Psoas muscle (tissue), 7 donors: ENCODE measurements at regions not wholly inside any gene's neighbourhood (a gene's known extent, or its start where the extent isn't known, plus 50 kb on each side); places are given as distances from the start of the nearest gene placed in this dataset.

Experiments
- ATAC-seq, 4 donors: fragments of 200-7000 bp; cut with Tn5 transposase; one replicate each; pipeline ENCODE4 v1.9.1; 2020; ENCODE audit warnings: moderate library complexity in 3 of 4, mild to moderate bottlenecking in 2 of 4
- DNase-seq, 2 donors: peaks; one replicate each; pipeline ENCODE4 v3.0.0-alpha.2; 2020
- H3K27ac ChIP-seq: fragments of 200-600 bp; one replicate; pipeline ENCODE4 v1.8.0; 2022
- H3K27me3 ChIP-seq, 3 donors: fragments of 200-600 bp in 1 of 3; one replicate each; pipeline versions ENCODE4 v1.6.1 to v1.8.0; 2013 to 2022; ENCODE audit warnings: low read length in 2 of 3, mild to moderate bottlenecking in 2 of 3, moderate library complexity in 1 of 3; ENCODE audit not compliant: insufficient read depth in 3 of 3
- H3K36me3 ChIP-seq, 2 donors: fragments of 200-600 bp in 1 of 2; one replicate each; pipeline versions ENCODE4 v1.6.1 to v1.8.0; 2013 to 2022; ENCODE audit warnings: low read depth in 1 of 2, mild to moderate bottlenecking in 1 of 2, moderate library complexity in 1 of 2; ENCODE audit not compliant: insufficient read depth in 1 of 2
- H3K4me1 ChIP-seq: fragments of 200-600 bp; one replicate; pipeline ENCODE4 v1.8.0; 2022
- H3K4me3 ChIP-seq: fragments of 200-600 bp; one replicate; pipeline ENCODE4 v1.8.0; 2022; ENCODE audit warnings: mild to moderate bottlenecking
- H3K9me3 ChIP-seq: fragments of 200-600 bp; one replicate; pipeline ENCODE4 v1.8.0; 2022
- CTCF ChIP-seq: fragments of 200-600 bp; IDR thresholded peaks from one replicate; pipeline ENCODE4 v1.8.0; 2022; ENCODE audit warnings: antibody characterized with exemption
- WGBS, 3 donors: extraction: QIAGEN DNeasy Blood & Tissue Kit; methylation state at CpG; one replicate each; pipeline versions ENCODE4 v1.1.6 to v1.1.7; 2013; 5-methylcytosine and 5-hydroxymethylcytosine counted together
- intact Hi-C, 2 donors: fragments of 100-400 bp; cut with DNase I; formaldehyde crosslinking; loops; one replicate each; pipeline versions ENCODE4 v1.11.0 to v1.14.2; 2022
- donor health status: healthy with polysubstance abuse.
- donor health status: DM: no; HTN: no; CAD: no; lungs with moderate emphysema.
- donor health status: Bipolar disorder and iron deficiency.
- donor health status: healthy.
- donor health status: DM: yes; HTN: yes; CAD: no.
- donor health status: DM: no; HTN: no; CAD: no.
- donor health status: DM: yes; HTN: yes; CAD: no.

GRCh38 chr2:160994141-160995002, 165.9 kb upstream of the TANK start:
- peaks cover 6% of the 10 kb centered on the region for H3K4me1 ChIP-seq
- no peaks in the 10 kb centered on the region for H3K36me3 ChIP-seq
- intact Hi-C loops = loop anchor here (5.0 to 10.0 kb wide), 3 partner anchors 730 to 892 kb away; no protein-coding TSS in a partner anchor
- H3K9me3 ChIP-seq = no peaks in the 10 kb centered on the region
- DNase-seq (peak; percentile 32 to 62), ATAC-seq (peak; percentile 90 to 96 (median 93))
- peak; percentile 94 for TF ChIP-seq CTCF
- WGBS, 3 donors = 42 to 48% (median 42%) methylated on average over 16 of the region's 16 CpGs
- H3K27me3 ChIP-seq = no peaks in the 10 kb centered on the region
- peak overlapping the region; percentile 13 for H3K4me3 ChIP-seq
- peak overlapping the region; percentile 61 for H3K27ac ChIP-seq

GRCh38 chr2:160996584-160996983, 163.6 kb upstream of the TANK start:
- intact Hi-C loops = loop anchor here in 1 of 2 donors (10.0 kb wide), 1 partner anchor 732 kb away; no protein-coding TSS in a partner anchor
- no peaks in the 10 kb centered on the region for H3K9me3 ChIP-seq
- H3K4me3 ChIP-seq = no peak overlapping the region
- DNase-seq = no peak
- H3K4me1 ChIP-seq = peaks cover 6% of the 10 kb centered on the region
- no peak for TF ChIP-seq CTCF
- 95 to 100% (median 97%) methylated on average over 1 of the region's 1 CpG for WGBS, 3 donors
- H3K36me3 ChIP-seq = no peaks in the 10 kb centered on the region
- ATAC-seq = no peak
- no peaks in the 10 kb centered on the region for H3K27me3 ChIP-seq
- H3K27ac ChIP-seq = no peak overlapping the region

GRCh38 chr2:161004379-161004778, 155.8 kb upstream of the TANK start:
- TF ChIP-seq CTCF = peak; percentile 17
- DNase-seq (no peak), ATAC-seq (no peak)
- Histone ChIP-seq H3K4me1 (no peaks in the 10 kb centered on the region), H3K9me3 (no peaks in the 10 kb centered on the region), H3K27ac (no peak overlapping the region), H3K4me3 (no peak overlapping the region), H3K27me3 (no peaks in the 10 kb centered on the region), H3K36me3 (no peaks in the 10 kb centered on the region)
- intact Hi-C loops = no loop called here
- WGBS, 3 donors = 51 to 61% (median 56%) methylated on average over 2 of the region's 2 CpGs

GRCh38 chr2:161005170-161005569, 155.1 kb upstream of the TANK start:
- TF ChIP-seq CTCF = no peak
- no peaks in the 10 kb centered on the region for H3K36me3 ChIP-seq
- intact Hi-C loops = no loop called here
- no peaks in the 10 kb centered on the region for H3K4me1 ChIP-seq
- H3K4me3 ChIP-seq = no peak overlapping the region
- no peaks in the 10 kb centered on the region for H3K9me3 ChIP-seq
- H3K27ac ChIP-seq = no peak overlapping the region
- no peaks in the 10 kb centered on the region for H3K27me3 ChIP-seq
- no peak for ATAC-seq
- WGBS, 3 donors = 0 to 93% (median 30%) methylated on average over 1 of the region's 1 CpG
- no peak for DNase-seq
